MM.1S (cell line): ENCODE measurements at regions not wholly inside any gene's neighbourhood (a gene's known extent, or its start where the extent isn't known, plus 50 kb on each side); places are given as distances from the start of the nearest gene placed in this dataset.

ENCODE experiments used
- DNase-seq: peaks from one replicate; pipeline ENCODE4 v3.0.0-alpha.2; 2015
- H2AFZ ChIP-seq: fragments of 300-600 bp; sonication (generic); 2 replicates; pipeline ENCODE4 v1.6.0; 2016; ENCODE audit warnings: antibody characterized with exemption, low read length
- H3F3A ChIP-seq: fragments of 300-600 bp; sonication (generic); 2 replicates; pipeline ENCODE4 v1.6.1; 2016; ENCODE audit warnings: mild to moderate bottlenecking, antibody characterized with exemption, low read length, moderate library complexity, mixed read lengths; ENCODE audit not compliant: insufficient read depth
- H3K27ac ChIP-seq: fragments of 300-600 bp; sonication (generic); 2 replicates; pipeline ENCODE4 v1.5.1; 2016; ENCODE audit warnings: mild to moderate bottlenecking, low read length
- H3K27me3 ChIP-seq: fragments of 300-600 bp; sonication (generic); replicated peaks from 2 replicates; pipeline ENCODE4 v1.6.0; 2016; ENCODE audit warnings: low read length; ENCODE audit not compliant: insufficient read depth
- H3K36me3 ChIP-seq: fragments of 300-600 bp; sonication (generic); replicated peaks from 2 replicates; pipeline ENCODE4 v1.6.1; 2016; ENCODE audit warnings: mild to moderate bottlenecking, low read length, mixed read lengths; ENCODE audit not compliant: insufficient read depth
- H3K4me1 ChIP-seq: fragments of 300-600 bp; sonication (generic); 2 replicates; pipeline ENCODE4 v1.6.1; 2016; ENCODE audit warnings: low read length, mixed read lengths
- H3K4me2 ChIP-seq: fragments of 300-600 bp; sonication (generic); 2 replicates; pipeline ENCODE4 v1.6.0; 2016; ENCODE audit warnings: low read depth, low read length
- H3K4me3 ChIP-seq: fragments of 300-600 bp; sonication (generic); 2 replicates; pipeline ENCODE4 v1.5.1; 2016; ENCODE audit warnings: low read length, mixed read lengths
- H3K79me2 ChIP-seq: fragments of 300-600 bp; sonication (generic); 2 replicates; pipeline ENCODE4 v1.6.1; 2016; ENCODE audit warnings: mixed run types, low read length, mixed read lengths
- H3K9ac ChIP-seq: fragments of 300-600 bp; sonication (generic); 2 replicates; pipeline ENCODE4 v1.6.1; 2016; ENCODE audit warnings: low read length, mixed read lengths
- H3K9me2 ChIP-seq: fragments of 300-600 bp; sonication (generic); replicated peaks from 2 replicates; pipeline ENCODE4 v1.6.1; 2016; ENCODE audit warnings: mild to moderate bottlenecking, low read length, mixed read lengths; ENCODE audit not compliant: insufficient read depth
- H3K9me3 ChIP-seq: fragments of 300-600 bp; sonication (generic); replicated peaks from 2 replicates; pipeline ENCODE4 v1.6.1; 2016; ENCODE audit warnings: mild to moderate bottlenecking, low read length, mixed read lengths; ENCODE audit not compliant: insufficient read depth
- H4K20me1 ChIP-seq: fragments of 300-600 bp; sonication (generic); 2 replicates; pipeline ENCODE4 v1.6.1; 2016; ENCODE audit warnings: mild to moderate bottlenecking, low read length, moderate library complexity, mixed read lengths; ENCODE audit not compliant: insufficient read depth
- CTCF ChIP-seq: fragments of 300-600 bp; sonication (generic); IDR thresholded peaks from 2 replicates; pipeline ENCODE4 v1.5.1; 2016; ENCODE audit warnings: antibody characterized with exemption, low read length, mixed read lengths
- EZH2 ChIP-seq: fragments of 300-600 bp; sonication (generic); optimal IDR thresholded peaks from 2 replicates; pipeline ENCODE3; 2017; ENCODE audit warnings: low read depth, mild to moderate bottlenecking, antibody characterized with exemption, low read length, mixed read lengths
- EZH2phosphoT487 ChIP-seq: fragments of 300-600 bp; sonication (generic); IDR thresholded peaks from 2 replicates; pipeline ENCODE4 v1.6.1; 2018; ENCODE audit warnings: antibody characterized with exemption, low read length

- H3K36me3 ChIP-seq = no peaks in the 10 kb centered on the region
- H3K4me2 ChIP-seq = no peak overlapping the region; the same call in 1 of the 2 replicates
- no peaks in the 10 kb centered on the region for H4K20me1 ChIP-seq
- peaks cover 13% of the 10 kb centered on the region; the same call in 1 of the 2 replicates for H3K4me1 ChIP-seq
- no peaks in the 10 kb centered on the region for H3K9me2 ChIP-seq
- H3K9me3 ChIP-seq = no peaks in the 10 kb centered on the region
- TF ChIP-seq CTCF (no peak), EZH2 (no peak), EZH2phosphoT487 (no peak)
- H3K9ac ChIP-seq = no peak overlapping the region
- H3K79me2 ChIP-seq = no peaks in the 10 kb centered on the region
- DNase-seq = no peak
- H3K27me3 ChIP-seq = no peaks in the 10 kb centered on the region
- H2AFZ ChIP-seq = no peak overlapping the region
- no peak overlapping the region for H3K27ac ChIP-seq
- H3K4me3 ChIP-seq = no peak overlapping the region
- H3F3A ChIP-seq = no peaks in the 10 kb centered on the region
These were observed 254.9 kb downstream of the SYK start for GRCh38 chr9:91056486-91056885.

GRCh38 chr9:91056917-91057316, 255.3 kb downstream of the SYK start:
- Histone ChIP-seq H3K27ac (no peak overlapping the region), H4K20me1 (no peaks in the 10 kb centered on the region), H2AFZ (no peak overlapping the region)

GRCh38 chr9:91059713-91060112, 258.1 kb downstream of the SYK start:
- Histone ChIP-seq H3K4me3 (no peak overlapping the region), H4K20me1 (no peaks in the 10 kb centered on the region), H3K4me2 (no peak overlapping the region), H3K9me2 (no peaks in the 10 kb centered on the region), H3K9me3 (no peaks in the 10 kb centered on the region), H3K27ac (no peak overlapping the region), H3K27me3 (no peaks in the 10 kb centered on the region), H3K36me3 (no peaks in the 10 kb centered on the region), H3K9ac (no peak overlapping the region), H3F3A (no peaks in the 10 kb centered on the region), H2AFZ (no peak overlapping the region), H3K79me2 (no peaks in the 10 kb centered on the region), H3K4me1 (peaks cover 13% of the 10 kb centered on the region; the same call in 1 of the 2 replicates)
- no peak for TF ChIP-seq CTCF
- TF ChIP-seq EZH2phosphoT487 = no peak
- no peak for TF ChIP-seq EZH2
- DNase-seq = no peak

More at GRCh38 chr9:91056917-91057316, 255.3 kb downstream of the SYK start:
- H3K36me3 ChIP-seq = no peaks in the 10 kb centered on the region
- no peaks in the 10 kb centered on the region for H3K9me3 ChIP-seq
- H3K4me3 ChIP-seq = no peak overlapping the region
- TF ChIP-seq EZH2phosphoT487 (no peak), EZH2 (no peak), CTCF (no peak)
- H3K27me3 ChIP-seq = no peaks in the 10 kb centered on the region
- no peaks in the 10 kb centered on the region for H3K9me2 ChIP-seq
- no peaks in the 10 kb centered on the region for H3F3A ChIP-seq
- no peaks in the 10 kb centered on the region for H3K79me2 ChIP-seq
- peaks cover 13% of the 10 kb centered on the region; the same call in 1 of the 2 replicates for H3K4me1 ChIP-seq
- no peak for DNase-seq
- no peak overlapping the region for H3K9ac ChIP-seq
- H3K4me2 ChIP-seq = no peak overlapping the region; the same call in 1 of the 2 replicates
